GM12878 (cell line): ENCODE measurements at regions not wholly inside any gene's neighbourhood (a gene's known extent, or its start where the extent isn't known, plus 50 kb on each side); places are given as distances from the start of the nearest gene placed in this dataset.

ENCODE experiments used
- ATAC-seq: fragments of 200-7000 bp; cut with Tn5 transposase; 3 replicates; pipeline ENCODE4 v1.9.1; 2020; ENCODE audit warnings: mild to moderate bottlenecking, moderate library complexity
- BruUV-seq: library from RNA; stranded (reverse); fragments of 400-500 nt; replicated peaks from 2 replicates; lab custom pipeline; 2021; lab: Mats Ljungman, UMichigan
- CTCF ChIA-PET: fragments of 300-600 bp; sonication (Branson Sonifier 250); formaldehyde crosslinking; extraction: SDS; loops from one replicate; lab custom pipeline; 2021; ENCODE audit warnings: inconsistent platforms; lab: Yijun Ruan, JAX
- POLR2A ChIA-PET: fragments of 350-600 bp; formaldehyde crosslinking; extraction: SDS; loops from one replicate; lab custom pipeline; 2021; ENCODE audit warnings: inconsistent platforms; lab: Charles Lee
- RAD21 ChIA-PET: fragments of 300-600 bp; sonication (Branson Sonifier 250); formaldehyde crosslinking; loops from one replicate; lab custom pipeline; 2023; ENCODE audit warnings: antibody characterized with exemption; ENCODE audit not compliant: unreplicated experiment; lab: Charles Lee
- SMC1A ChIA-PET: fragments of 300-600 bp; sonication (Branson Sonifier 250); formaldehyde crosslinking; loops from one replicate; lab custom pipeline; 2023; ENCODE audit not compliant: unreplicated experiment, uncharacterized antibody; lab: Charles Lee
- DNase-seq: peaks from one replicate; pipeline ENCODE4 v3.0.0-alpha.2; 2011; ENCODE audit warnings: low read depth, low spot score
- FAIRE-seq: peaks from 3 replicates; lab custom pipeline; 2011; peaks lifted over from hg19 to GRCh38; lab: Jason Lieb, UNC
- H2AFZ ChIP-seq: 2 replicates; pipeline ENCODE4 v1.6.0; 2011; ENCODE audit warnings: low read depth, low read length, control low read depth; ENCODE audit not compliant: control insufficient read depth
- H3K27ac ChIP-seq: 2 replicates; pipeline ENCODE4 v1.5.1; 2011; ENCODE audit warnings: control low read depth; ENCODE audit not compliant: control insufficient read depth, insufficient read depth
- H3K27me3 ChIP-seq, 2 experiments: replicated peaks in 1 of 2; 2 replicates each; pipeline versions ENCODE4 v1.6.0 to v1.6.1; 2011; ENCODE audit warnings: low read length in 1 of 2; ENCODE audit not compliant: control insufficient read depth in 2 of 2, insufficient read depth in 2 of 2
- H3K36me3 ChIP-seq, 2 experiments: 2 replicates each; pipeline ENCODE4 v1.5.1; 2011; ENCODE audit warnings: low read length in 1 of 2; ENCODE audit not compliant: control insufficient read depth in 2 of 2, insufficient read depth in 2 of 2
- H3K4me1 ChIP-seq: 2 replicates; pipeline ENCODE4 v1.6.1; 2011; ENCODE audit warnings: mild to moderate bottlenecking, low read length, moderate library complexity, mixed read lengths; ENCODE audit not compliant: control insufficient read depth, insufficient read depth
- H3K4me2 ChIP-seq: 2 replicates; pipeline ENCODE4 v1.6.0; 2011; ENCODE audit warnings: control low read depth; ENCODE audit not compliant: control insufficient read depth, insufficient read depth
- H3K4me3 ChIP-seq: fragments of 200-600 bp; sonication (generic); 2 replicates; pipeline ENCODE4 v1.5.1; 2016
- H3K79me2 ChIP-seq: 2 replicates; pipeline ENCODE4 v1.6.0; 2011; ENCODE audit warnings: low read length; ENCODE audit not compliant: control insufficient read depth, insufficient read depth
- H3K9ac ChIP-seq: 2 replicates; pipeline ENCODE4 v1.8.0; 2011; ENCODE audit warnings: low read length, control low read depth, mixed read lengths; ENCODE audit not compliant: control insufficient read depth, insufficient read depth
- H3K9me3 ChIP-seq: replicated peaks from 3 replicates; pipeline ENCODE4 v1.5.1; 2011; ENCODE audit warnings: mild to moderate bottlenecking, low read length; ENCODE audit not compliant: control insufficient read depth, insufficient read depth
- H4K20me1 ChIP-seq: 2 replicates; pipeline ENCODE4 v1.6.0; 2011; ENCODE audit not compliant: control insufficient read depth, insufficient read depth
- CBFB ChIP-seq: IDR thresholded peaks from 2 replicates; pipeline ENCODE4 v1.6.1; 2016; ENCODE audit warnings: antibody characterized with exemption, low read depth
- CHD2 ChIP-seq: IDR thresholded peaks from 2 replicates; pipeline ENCODE4 v1.6.1; 2011; ENCODE audit warnings: low read depth, low read length, improper control_type of control experiment, borderline replicate concordance
- EED ChIP-seq: sonication (generic); IDR thresholded peaks from 2 replicates; pipeline ENCODE4 v1.6.1; 2016; ENCODE audit warnings: antibody characterized with exemption, low read depth
- IRF4 ChIP-seq: IDR thresholded peaks from 2 replicates; pipeline ENCODE4 v1.6.1; 2011; ENCODE audit warnings: low read depth, low read length
- NFYA ChIP-seq: IDR thresholded peaks from 2 replicates; pipeline ENCODE4 v1.6.1; 2011; ENCODE audit warnings: low read depth, mild to moderate bottlenecking, low read length, improper control_type of control experiment, borderline replicate concordance
- NR2C1 ChIP-seq: fragments of 450-650 bp; IDR thresholded peaks from 2 replicates; pipeline ENCODE4 v1.6.1; 2017; ENCODE audit warnings: antibody characterized with exemption, mild to moderate bottlenecking, moderate library complexity
- NRF1 ChIP-seq: conservative IDR thresholded peaks from 2 replicates; pipeline ENCODE4 v1.6.1; 2011; ENCODE audit warnings: mild to moderate bottlenecking, low read depth, low read length, improper control_type of control experiment
- PAX5 ChIP-seq: IDR thresholded peaks from 2 replicates; pipeline ENCODE4 v1.6.1; 2011; ENCODE audit warnings: low read depth, low read length, borderline replicate concordance
- PAX8 ChIP-seq: fragments of 450-650 bp; IDR thresholded peaks from 2 replicates; pipeline ENCODE4 v1.6.1; 2017; ENCODE audit warnings: mild to moderate bottlenecking, moderate library complexity
- RBBP5 ChIP-seq: fragments of 200-600 bp; sonication (generic); conservative IDR thresholded peaks from 2 replicates; pipeline ENCODE4 v1.6.1; 2016
- RFX5 ChIP-seq: IDR thresholded peaks from 2 replicates; pipeline ENCODE4 v1.6.1; 2011; ENCODE audit warnings: low read depth, low read length, improper control_type of control experiment
- SMC3 ChIP-seq: IDR thresholded peaks from 2 replicates; pipeline ENCODE4 v1.6.1; 2011; ENCODE audit warnings: low read length, improper control_type of control experiment, borderline replicate concordance
- SREBF1 ChIP-seq: IDR thresholded peaks from 2 replicates; pipeline ENCODE4 v1.6.1; 2012; ENCODE audit warnings: mild to moderate bottlenecking, low read length
- TBL1XR1 ChIP-seq: IDR thresholded peaks from 2 replicates; pipeline ENCODE4 v1.6.1; 2012; ENCODE audit warnings: low read depth, low read length, improper control_type of control experiment
- ZBED1 ChIP-seq: IDR thresholded peaks from 2 replicates; pipeline ENCODE4 v1.6.1; 2016; ENCODE audit warnings: borderline replicate concordance
- ZNF217 ChIP-seq: fragments of 450-650 bp; IDR thresholded peaks from 2 replicates; pipeline ENCODE4 v1.6.1; 2017; ENCODE audit warnings: antibody characterized with exemption, mild to moderate bottlenecking
- ZSCAN29 ChIP-seq: fragments of 450-650 bp; IDR thresholded peaks from 2 replicates; pipeline ENCODE4 v1.6.1; 2017; ENCODE audit warnings: mild to moderate bottlenecking, moderate library complexity
- ZZZ3 ChIP-seq: IDR thresholded peaks from 2 replicates; pipeline ENCODE4 v1.6.1; 2011; ENCODE audit warnings: low read depth; ENCODE audit not compliant: control insufficient read depth, insufficient read length
- WGBS: methylation state at CpG from one replicate; pipeline ENCODE4 v1.1.6; 2016; ENCODE audit warnings: low lambda C conversion rate; ENCODE audit not compliant: insufficient replicate concordance, insufficient coverage; ENCODE audit errors: missing lambda C conversion rate; 5-methylcytosine and 5-hydroxymethylcytosine counted together
- in situ Hi-C: fragments of 300-500 bp; cut with MboI; formaldehyde crosslinking; loops from 9 replicates; pipeline ENCODE4 v1.14.3; 2018; ENCODE audit warnings: mixed read lengths
- intact Hi-C: fragments of 100-400 bp; cut with micrococcal nuclease; formaldehyde crosslinking; loops from one replicate; pipeline ENCODE4 v1.14.2; 2022; ENCODE audit not compliant: unreplicated experiment
- TF ChIP-seq, protein P1 (sequence below): fragments of 450-650 bp; IDR thresholded peaks from 2 replicates; pipeline ENCODE4 v1.6.1; 2017; ENCODE audit warnings: low read depth, mild to moderate bottlenecking, moderate library complexity
- TF ChIP-seq, protein P2 (sequence below): IDR thresholded peaks from 2 replicates; pipeline ENCODE4 v1.6.1; 2012; ENCODE audit warnings: low read depth, low read length, improper control_type of control experiment

DNA sequence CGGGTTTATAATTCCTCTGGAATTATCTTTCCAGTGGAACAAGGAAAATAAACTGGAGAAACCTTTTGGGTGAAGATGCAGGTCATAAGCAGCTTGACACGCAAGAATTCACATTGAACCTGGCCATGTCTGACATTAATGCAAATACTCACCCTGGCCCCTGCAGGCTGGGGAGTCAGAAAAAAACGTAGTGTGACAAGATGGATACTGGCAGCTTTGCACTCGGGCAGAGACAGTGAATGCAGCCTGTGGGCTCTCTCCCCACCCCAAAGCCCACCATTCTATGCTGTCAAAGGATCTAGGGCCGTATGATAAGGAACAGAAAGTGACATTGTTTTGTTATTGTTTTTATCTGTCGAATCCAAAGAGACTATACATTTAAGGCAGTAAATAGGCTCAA, 223.1 kb downstream of the RBM43 start:
- Histone ChIP-seq H3K4me1 (no peaks in the 10 kb centered on the region), H3K9me3 (no peaks in the 10 kb centered on the region), H3K27me3 (0 out of 4 replicates have a peak, but pooled peaks cover 0 to 1% of the 10 kb centered on the region in 2 experiments), H4K20me1 (no peaks in the 10 kb centered on the region), H2AFZ (no peak overlapping the region), H3K4me2 (no peak overlapping the region), H3K9ac (no peak overlapping the region)
- ChIA-PET SMC1A (no interaction called here), RAD21 (no interaction called here), POLR2A (no interaction called here)
- no peak for FAIRE-seq
- 17% methylated on average over 6 of the region's 6 CpGs for WGBS
- no TSS peak for BruUV-seq
- TF ChIP-seq SREBF1 (no peak), RFX5 (no peak), NRF1 (no peak), PAX5 (no peak), NR2C1 (no peak), IRF4 (no peak), RBBP5 (no peak), ZSCAN29 (no peak), TBL1XR1 (no peak), SMC3 (no peak), CHD2 (no peak), PAX8 (no peak), ZBED1 (no peak), ZNF217 (no peak), CBFB (no peak), EED (no peak), NFYA (no peak), ZZZ3 (no peak)
- TF ChIP-seq, protein P1, sequence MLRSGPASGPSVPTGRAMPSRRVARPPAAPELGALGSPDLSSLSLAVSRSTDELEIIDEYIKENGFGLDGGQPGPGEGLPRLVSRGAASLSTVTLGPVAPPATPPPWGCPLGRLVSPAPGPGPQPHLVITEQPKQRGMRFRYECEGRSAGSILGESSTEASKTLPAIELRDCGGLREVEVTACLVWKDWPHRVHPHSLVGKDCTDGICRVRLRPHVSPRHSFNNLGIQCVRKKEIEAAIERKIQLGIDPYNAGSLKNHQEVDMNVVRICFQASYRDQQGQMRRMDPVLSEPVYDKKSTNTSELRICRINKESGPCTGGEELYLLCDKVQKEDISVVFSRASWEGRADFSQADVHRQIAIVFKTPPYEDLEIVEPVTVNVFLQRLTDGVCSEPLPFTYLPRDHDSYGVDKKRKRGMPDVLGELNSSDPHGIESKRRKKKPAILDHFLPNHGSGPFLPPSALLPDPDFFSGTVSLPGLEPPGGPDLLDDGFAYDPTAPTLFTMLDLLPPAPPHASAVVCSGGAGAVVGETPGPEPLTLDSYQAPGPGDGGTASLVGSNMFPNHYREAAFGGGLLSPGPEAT = no peak
- TF ChIP-seq, protein P2, sequence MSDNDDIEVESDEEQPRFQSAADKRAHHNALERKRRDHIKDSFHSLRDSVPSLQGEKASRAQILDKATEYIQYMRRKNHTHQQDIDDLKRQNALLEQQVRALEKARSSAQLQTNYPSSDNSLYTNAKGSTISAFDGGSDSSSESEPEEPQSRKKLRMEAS = no peak
- TF ChIP-seq, all 136 proteins: peak for 0
- CTCF ChIA-PET = no interaction called here
- intact Hi-C loops (no loop called here), in situ Hi-C loops (no loop called here)
- no peak overlapping the region for H3K4me3 ChIP-seq
- ATAC-seq (no peak), DNase-seq (no peak)
- H3K27ac ChIP-seq = no peak overlapping the region
- no peaks in the 10 kb centered on the region for H3K36me3 ChIP-seq
- no peaks in the 10 kb centered on the region for H3K79me2 ChIP-seq
